GM21381 (cell line): ENCODE measurements at regions not wholly inside any gene's neighbourhood (a gene's known extent, or its start where the extent isn't known, plus 50 kb on each side); places are given as distances from the start of the nearest gene placed in this dataset.
"Not testable (repeated sequence)": the region's sequence is repeated elsewhere in the genome, so short reads cannot be mapped to it uniquely, and the experiment has no call there.

Source experiments
- ATAC-seq: cut with Tn5 transposase; IDR thresholded peaks from one replicate; pipeline ENCODE4 v1.9.1; 2021; ENCODE audit warnings: mild to moderate bottlenecking, moderate library complexity; ENCODE audit not compliant: unreplicated experiment

GRCh38 chr1:30242722-30243457 is 480.5 kb downstream of the MATN1 start:
- no peak for ATAC-seq

DNA sequence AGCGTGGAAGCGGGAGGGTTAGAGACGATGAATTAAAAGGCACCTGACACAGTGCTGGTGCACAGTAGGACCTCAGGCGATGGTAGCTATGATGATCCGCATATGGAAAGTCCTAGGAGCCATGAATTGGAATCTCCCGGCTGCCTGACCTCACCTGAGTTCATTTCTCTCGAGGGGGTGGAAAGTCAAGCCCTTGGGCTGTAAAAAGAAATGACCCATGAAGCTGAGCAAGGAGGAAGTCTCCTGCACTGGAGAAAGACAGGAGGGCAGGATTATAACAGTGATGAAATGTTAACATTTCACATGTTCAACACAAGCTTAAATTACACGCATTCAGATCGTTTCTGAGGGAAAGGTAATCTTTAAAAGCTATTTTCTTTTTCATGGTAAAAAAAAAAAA is 481.2 kb downstream of the MATN1 start:
- ATAC-seq, result no peak

DNA sequence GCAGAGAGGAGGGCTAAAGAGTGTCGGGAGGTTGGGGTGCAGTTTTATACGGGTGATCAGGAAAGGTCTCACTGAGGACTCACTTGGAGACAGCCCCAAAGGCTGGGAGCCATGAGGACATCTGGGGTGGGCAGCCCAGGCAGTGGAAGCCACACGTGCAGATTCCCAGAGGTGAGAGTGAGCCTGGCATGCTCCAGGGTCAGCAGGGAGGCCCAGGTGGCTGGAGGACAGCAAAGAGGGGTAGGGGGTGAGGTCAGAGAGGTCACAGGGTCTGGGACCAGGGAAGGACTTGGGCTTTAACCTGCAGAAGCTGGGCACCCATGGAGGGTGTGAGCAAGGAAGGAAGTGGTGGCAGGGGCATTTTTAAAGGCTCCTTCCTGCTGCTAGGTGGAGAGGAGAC is 481.7 kb downstream of the MATN1 start:
- ATAC-seq, result no peak

- no peak for ATAC-seq
Observed at GRCh38 chr1:30234091-30234490, 489.3 kb downstream of the MATN1 start.

DNA sequence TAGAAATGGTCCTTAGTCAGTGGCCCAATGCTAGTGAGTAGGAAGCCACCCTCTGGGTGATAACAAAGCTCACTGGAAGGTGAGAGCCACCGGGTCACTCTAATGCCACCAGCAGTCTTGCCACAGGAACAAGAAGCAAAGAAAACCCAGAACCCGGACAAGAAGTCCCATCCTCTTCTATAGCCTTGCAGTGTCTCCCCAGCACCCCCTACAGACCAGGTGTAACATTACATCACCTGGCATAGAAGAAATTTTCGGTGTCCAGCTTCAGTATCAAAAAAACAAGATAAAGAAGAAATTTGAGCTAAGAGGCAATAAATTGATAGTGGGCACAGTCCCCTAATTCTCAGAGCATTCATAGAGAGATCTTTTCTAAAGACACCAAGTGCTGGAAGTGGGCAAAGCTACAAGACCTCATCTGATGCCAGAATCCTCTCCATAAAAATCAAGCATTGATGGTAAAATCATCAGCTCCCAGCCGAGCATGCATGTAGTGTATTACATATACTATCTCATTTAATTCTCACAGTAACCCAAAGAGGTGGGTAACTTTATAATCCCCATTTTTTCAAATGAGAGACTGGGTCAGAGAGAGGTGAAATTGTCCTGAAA is 491.0 kb downstream of the MATN1 start:
- ATAC-seq, result no peak

GRCh38 chr1:30229960-30230359 is 493.4 kb downstream of the MATN1 start:
- ATAC-seq, result no peak

DNA sequence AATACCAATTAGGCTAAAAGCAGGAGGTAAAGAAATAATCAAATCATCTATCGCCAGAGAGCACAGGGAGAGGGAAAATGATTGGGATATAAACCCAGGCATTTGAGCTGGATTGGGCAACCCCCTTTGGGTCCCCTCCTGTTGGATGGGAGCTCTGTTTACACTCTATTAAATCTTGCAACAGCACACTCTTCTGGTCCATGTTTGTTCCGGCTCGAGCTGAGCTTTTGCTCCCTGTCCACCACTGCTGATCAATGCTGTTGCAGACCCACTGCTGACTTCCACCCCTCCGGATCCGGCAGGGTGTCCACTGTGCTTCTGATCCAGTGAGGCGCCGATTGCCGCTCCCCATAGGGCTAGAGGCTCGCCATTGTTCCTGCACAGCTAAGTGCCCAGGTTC is 493.8 kb downstream of the MATN1 start:
- ATAC-seq, result no peak

DNA sequence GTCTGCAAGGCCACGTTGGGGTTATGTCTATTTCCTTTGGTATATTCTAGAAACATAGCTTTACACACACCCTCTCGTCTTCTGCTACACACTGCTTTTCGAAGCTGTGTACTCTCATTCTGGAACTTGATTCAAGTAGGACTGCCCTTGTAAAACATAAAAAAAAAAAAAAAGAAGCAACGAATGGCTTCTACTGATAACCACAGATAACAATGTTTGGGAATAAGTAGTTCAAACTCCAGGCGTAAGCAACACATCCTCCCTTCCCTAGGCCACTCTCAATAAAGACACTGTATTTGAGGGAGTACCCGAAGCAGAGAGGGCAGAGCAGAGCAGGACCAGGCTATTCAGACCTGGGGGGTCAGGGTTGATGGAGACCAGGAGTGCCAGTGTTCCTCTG is 496.7 kb downstream of the MATN1 start:
- ATAC-seq, result no peak

GRCh38 chr1:30225357-30225756 is 498.0 kb downstream of the MATN1 start:
- ATAC-seq, result no peak

- ATAC-seq, result no peak
Observed at GRCh38 chr1:30219675-30220074, 503.7 kb downstream of the MATN1 start.

GRCh38 chr1:30218438-30218837 is 504.9 kb downstream of the MATN1 start:
- ATAC-seq, result no peak

DNA sequence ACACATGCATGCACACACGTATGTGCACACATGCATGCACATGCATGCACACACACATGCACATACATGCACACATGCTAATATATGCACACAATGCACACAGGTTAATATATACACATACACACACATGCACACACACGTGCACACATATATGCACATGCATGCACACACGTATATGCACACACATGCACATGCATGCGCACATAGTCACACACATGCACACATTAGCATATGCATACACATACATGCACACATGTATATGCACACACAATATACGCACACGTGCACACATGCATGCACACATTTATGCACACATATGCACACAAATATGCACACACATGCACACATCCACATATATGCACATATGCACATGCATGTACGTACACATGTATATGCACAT is 506.8 kb downstream of the MATN1 start:
- ATAC-seq, result no peak

GRCh38 chr1:30213936-30214335 is 509.4 kb downstream of the MATN1 start:
- ATAC-seq, result no peak

- ATAC-seq, result not testable (repeated sequence)
Observed at GRCh38 chr1:30207962-30208361, 515.4 kb downstream of the MATN1 start.

- not testable (repeated sequence) for ATAC-seq
Observed at GRCh38 chr1:30206631-30207030, 516.8 kb downstream of the MATN1 start.

DNA sequence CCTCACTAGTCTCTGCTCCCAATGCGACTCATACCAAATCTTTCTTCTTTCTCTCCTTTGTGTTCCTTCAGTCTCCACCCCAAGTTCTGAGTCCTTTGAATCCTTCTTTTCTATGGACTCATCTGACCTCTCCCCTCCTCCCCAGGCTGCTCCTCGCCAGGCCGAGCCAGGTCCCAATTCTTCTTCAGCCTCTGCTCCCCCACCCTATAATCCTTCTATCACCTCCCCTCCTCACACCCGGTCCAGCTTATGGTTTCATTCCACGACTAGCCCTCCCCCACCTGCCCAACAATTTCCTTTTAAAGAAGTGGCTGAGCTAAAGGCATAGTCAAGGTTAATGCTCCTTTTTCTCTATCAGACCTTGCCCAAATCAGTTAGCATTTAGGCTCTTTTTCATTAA is 518.5 kb downstream of the MATN1 start:
- not testable (repeated sequence) for ATAC-seq

GRCh38 chr1:30201015-30201414 is 522.4 kb downstream of the MATN1 start:
- no peak for ATAC-seq

- ATAC-seq, result no peak
Observed at GRCh38 chr1:30200161-30200560, 523.2 kb downstream of the MATN1 start.

DNA sequence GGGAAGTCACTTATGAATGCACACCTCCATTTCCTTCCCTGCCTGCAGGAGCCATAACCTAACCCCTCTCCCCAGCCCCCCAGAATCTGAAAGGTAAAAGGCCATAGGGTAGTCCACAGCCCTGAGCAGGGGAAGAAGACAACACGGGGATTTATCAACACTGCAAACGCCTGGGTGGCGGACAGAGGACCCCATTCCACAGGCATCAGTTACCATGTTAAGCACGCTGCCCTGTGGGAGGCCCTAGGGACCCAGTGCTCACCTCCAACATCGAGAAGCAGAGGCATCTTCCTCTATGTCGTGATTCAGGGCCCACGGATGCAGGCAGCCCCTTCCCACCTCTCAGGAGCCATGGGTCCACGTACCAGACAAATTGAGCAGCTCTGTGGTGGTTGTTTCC is 523.8 kb downstream of the MATN1 start:
- no peak for ATAC-seq

GRCh38 chr1:30198795-30199403 is 524.5 kb downstream of the MATN1 start:
- ATAC-seq, result no peak

DNA sequence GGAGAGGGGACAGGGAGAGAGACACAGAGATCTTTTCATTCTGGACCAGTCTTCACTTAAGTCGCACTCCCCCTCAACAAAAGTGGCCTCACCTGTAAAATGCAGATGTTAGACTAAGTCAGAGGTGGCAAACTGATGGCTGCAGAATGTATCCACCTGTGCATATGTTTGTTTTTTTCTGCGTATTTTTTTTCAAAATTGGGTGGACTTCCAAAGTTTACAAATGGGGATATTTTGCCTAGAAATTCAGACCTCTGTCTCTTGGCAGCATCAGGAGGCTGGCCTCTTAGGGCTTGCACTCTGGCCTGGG is 525.0 kb downstream of the MATN1 start:
- no peak for ATAC-seq

DNA sequence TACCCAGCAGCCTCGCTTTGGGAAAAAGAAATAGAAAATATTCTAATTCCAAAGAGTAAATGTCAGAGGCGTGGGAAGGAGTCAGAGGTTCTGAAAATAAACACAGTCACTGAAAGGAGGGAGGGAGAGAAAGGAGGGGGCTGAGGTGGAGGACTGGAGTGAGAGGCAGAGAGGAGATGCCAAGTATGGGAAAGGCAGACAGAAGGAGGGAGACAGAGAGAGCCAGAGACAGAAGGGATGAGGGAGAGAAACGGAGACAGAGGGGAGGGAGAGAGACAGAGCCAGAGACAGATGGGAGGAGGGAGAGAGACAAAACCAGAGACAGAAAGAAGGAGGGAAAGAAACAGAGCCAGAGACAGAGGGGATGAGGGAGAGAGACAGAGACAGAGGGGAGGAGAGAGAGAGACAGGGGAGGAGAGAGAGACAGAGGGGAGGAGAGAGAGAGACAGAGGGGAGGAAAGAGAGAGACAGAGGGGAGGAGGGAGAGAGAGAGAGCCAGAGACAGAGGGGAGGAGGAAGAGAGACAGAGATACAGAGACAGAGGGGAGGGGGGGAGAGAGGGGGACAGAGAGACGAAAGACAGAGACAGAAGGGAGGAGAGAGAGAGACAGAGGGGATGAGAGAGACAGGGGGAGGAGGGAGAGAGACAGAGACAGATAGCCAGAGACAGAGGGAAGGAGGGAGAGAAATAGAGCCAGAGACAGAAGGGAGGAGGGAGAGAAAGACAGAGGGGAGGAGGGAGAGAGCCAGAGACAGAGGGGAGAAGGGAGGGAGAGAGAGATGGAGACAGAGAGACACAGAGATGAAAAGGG is 525.5 kb downstream of the MATN1 start:
- ATAC-seq, result no peak
